Liver (tissue), 8 donors: ENCODE measurements at regions not wholly inside any gene's neighbourhood (a gene's known extent, or its start where the extent isn't known, plus 50 kb on each side); places are given as distances from the start of the nearest gene placed in this dataset.

Experiments
- DNase-seq: peaks from one replicate; pipeline ENCODE4 v3.0.0-alpha.2; 2017; ENCODE audit warnings: low spot score
- H3K27ac ChIP-seq, 2 donors: one replicate each; pipeline ENCODE4 v1.7.0; 2013; ENCODE audit warnings: inconsistent platforms in 2 of 2, low read length in 2 of 2, control low read depth in 1 of 2, low read depth in 1 of 2, mild to moderate bottlenecking in 1 of 2
- H3K27me3 ChIP-seq, 4 donors: one replicate each; pipeline versions ENCODE4 v1.6.1 to v1.7.0; 2013; ENCODE audit warnings: low read length in 3 of 4, inconsistent platforms in 1 of 4, mild to moderate bottlenecking in 1 of 4, moderate library complexity in 1 of 4; ENCODE audit not compliant: control insufficient read depth in 4 of 4, insufficient read depth in 4 of 4
- H3K36me3 ChIP-seq, 4 donors: one replicate each; pipeline versions ENCODE4 v1.6.1 to v1.7.0; 2013; ENCODE audit warnings: low read length in 3 of 4, mild to moderate bottlenecking in 3 of 4, low read depth in 1 of 4, moderate library complexity in 1 of 4; ENCODE audit not compliant: control insufficient read depth in 4 of 4, insufficient read depth in 3 of 4
- H3K4me1 ChIP-seq, 4 donors: one replicate each; pipeline versions ENCODE4 v1.6.1 to v1.7.0; 2013; ENCODE audit warnings: low read length in 3 of 4, mild to moderate bottlenecking in 3 of 4, moderate library complexity in 1 of 4; ENCODE audit not compliant: control insufficient read depth in 4 of 4, insufficient read depth in 4 of 4
- H3K4me3 ChIP-seq, 3 donors: one replicate each; pipeline versions ENCODE4 v1.6.1 to v1.7.0; 2013; ENCODE audit warnings: low read length in 3 of 3, control low read depth in 1 of 3, low read depth in 1 of 3, mild to moderate bottlenecking in 1 of 3
- H3K9ac ChIP-seq, 2 donors: one replicate each; pipeline ENCODE4 v1.7.0; 2013; ENCODE audit warnings: low read length in 2 of 2, mild to moderate bottlenecking in 2 of 2, moderate library complexity in 2 of 2, control low read depth in 1 of 2, low read depth in 1 of 2
- H3K9me3 ChIP-seq, 4 donors: one replicate each; pipeline versions ENCODE4 v1.6.1 to v1.7.0; 2013; ENCODE audit warnings: low read length in 3 of 4; ENCODE audit not compliant: control insufficient read depth in 4 of 4
- ATF3 ChIP-seq: IDR thresholded peaks from 2 replicates; pipeline ENCODE4 v1.6.1; 2016; ENCODE audit warnings: antibody characterized with exemption
- CTCF ChIP-seq: fragments of 150-350 bp; IDR thresholded peaks from 2 replicates; pipeline ENCODE4 v1.5.1; 2017; ENCODE audit warnings: improper control_type of control experiment, low read depth, low read length; ENCODE audit not compliant: missing input control
- EGR1 ChIP-seq, 2 donors: IDR thresholded peaks; 2 replicates each; pipeline ENCODE4 v1.6.1; 2016 to 2018; ENCODE audit warnings: antibody characterized with exemption in 2 of 2, low read depth in 2 of 2
- FOXA1 ChIP-seq: IDR thresholded peaks from 2 replicates; pipeline ENCODE4 v1.6.1; 2016; ENCODE audit warnings: antibody characterized with exemption
- FOXA2 ChIP-seq: IDR thresholded peaks from 2 replicates; pipeline ENCODE4 v1.6.1; 2016; ENCODE audit warnings: antibody characterized with exemption
- HNF4G ChIP-seq: IDR thresholded peaks from 2 replicates; pipeline ENCODE4 v1.6.1; 2016; ENCODE audit warnings: antibody characterized with exemption
- JUND ChIP-seq, 2 donors: IDR thresholded peaks; 2 replicates each; pipeline ENCODE4 v1.6.1; 2016; ENCODE audit warnings: antibody characterized with exemption in 2 of 2
- MAX ChIP-seq: IDR thresholded peaks from 2 replicates; pipeline ENCODE4 v1.6.1; 2016; ENCODE audit warnings: antibody characterized with exemption
- NR2F2 ChIP-seq: IDR thresholded peaks from 2 replicates; pipeline ENCODE4 v1.6.1; 2016; ENCODE audit warnings: antibody characterized with exemption
- RAD21 ChIP-seq, 2 donors: IDR thresholded peaks; 2 replicates each; pipeline ENCODE4 v1.6.1; 2016; ENCODE audit warnings: antibody characterized with exemption in 2 of 2, mild to moderate bottlenecking in 2 of 2
- RXRA ChIP-seq, 2 donors: IDR thresholded peaks; 2 replicates each; pipeline ENCODE4 v1.6.1; 2017 to 2018; ENCODE audit warnings: antibody characterized with exemption in 2 of 2, mild to moderate bottlenecking in 1 of 2
- SP1 ChIP-seq: IDR thresholded peaks from 2 replicates; pipeline ENCODE4 v1.6.1; 2018; ENCODE audit warnings: antibody characterized with exemption, mild to moderate bottlenecking
- TAF1 ChIP-seq: conservative IDR thresholded peaks from 2 replicates; pipeline ENCODE4 v1.6.1; 2016; ENCODE audit warnings: antibody characterized with exemption, mild to moderate bottlenecking
- YY1 ChIP-seq: IDR thresholded peaks from 2 replicates; pipeline ENCODE4 v1.6.1; 2016; ENCODE audit warnings: antibody characterized with exemption, mild to moderate bottlenecking
- ZBTB33 ChIP-seq: IDR thresholded peaks from 2 replicates; pipeline ENCODE4 v1.6.1; 2016; ENCODE audit warnings: antibody characterized with exemption
- WGBS: extraction: QIAGEN DNeasy Blood & Tissue Kit; methylation state at CpG from one replicate; pipeline ENCODE4 v1.1.7; 2013; 5-methylcytosine and 5-hydroxymethylcytosine counted together
- donor health status: healthy.
- donor health status: healthy.
- donor health status: healthy.
- donor health status: healthy.
- donor health status: healthy.

- peaks cover 0 to 1% (median under 1%) of the 10 kb centered on the region in 4 donors for H3K4me1 ChIP-seq
Measured at GRCh38 chr20:50265245-50265946, 74.8 kb downstream of the CEBPB start.

GRCh38 chr20:50266293-50267040, 75.8 kb downstream of the CEBPB start:
- Histone ChIP-seq H3K9me3 (no peaks in the 10 kb centered on the region), H3K27ac (no peak overlapping the region), H3K36me3 (no peaks in the 10 kb centered on the region), H3K4me3 (no peak overlapping the region), H3K9ac (no peak overlapping the region), H3K27me3 (no peaks in the 10 kb centered on the region), H3K4me1 (no peaks in the 10 kb centered on the region)
- 77% methylated on average over 10 of the region's 10 CpGs for WGBS
- no peak for TF ChIP-seq RXRA (IDR thresholded peaks at IDR 0.05)
- TF ChIP-seq TAF1: no peak
- DNase-seq: no peak

More at GRCh38 chr20:50265245-50265946, 74.8 kb downstream of the CEBPB start:
- Histone ChIP-seq H3K4me3 (no peak overlapping the region), H3K27ac (no peak overlapping the region), H3K27me3 (no peaks in the 10 kb centered on the region), H3K36me3 (no peaks in the 10 kb centered on the region), H3K9me3 (no peaks in the 10 kb centered on the region), H3K9ac (no peak overlapping the region)
- DNase-seq: no peak
- TF ChIP-seq MAX (no peak), CTCF (no peak), FOXA2 (no peak), ATF3 (no peak), ZBTB33 (no peak), HNF4G (no peak)
- whole genome bisulfite sequencing: 95% methylated on average over 12 of the region's 12 CpGs

- Histone ChIP-seq H3K4me1 (peaks cover 0 to under 1% (median 0%) of the 10 kb centered on the region in 4 donors), H3K27ac (no peak overlapping the region), H3K9ac (no peak overlapping the region), H3K27me3 (no peaks in the 10 kb centered on the region), H3K9me3 (no peaks in the 10 kb centered on the region), H3K4me3 (no peak overlapping the region), H3K36me3 (no peaks in the 10 kb centered on the region)
- DNase-seq: no peak
- 72% methylated on average over 21 of the region's 21 CpGs for WGBS
- TF ChIP-seq RAD21 (IDR thresholded peaks at IDR 0.05): no peak
- no peak for TF ChIP-seq FOXA1
- no peak for TF ChIP-seq ZBTB33
- no peak for TF ChIP-seq EGR1 (IDR thresholded peaks at IDR 0.05; ENCODE audit: low read depth in 2 of 2)
- TF ChIP-seq HNF4G: no peak
- TF ChIP-seq JUND (IDR thresholded peaks at IDR 0.05): no peak
- TF ChIP-seq TAF1: no peak
- no peak for TF ChIP-seq SP1
- TF ChIP-seq RXRA (IDR thresholded peaks at IDR 0.05): no peak
- no peak for TF ChIP-seq YY1
- TF ChIP-seq CTCF: no peak
- no peak for TF ChIP-seq NR2F2
Measured at GRCh38 chr20:50267041-50267865, 76.6 kb downstream of the CEBPB start.
